HepG2 (cell line): ENCODE measurements at regions not wholly inside any gene's neighbourhood (a gene's known extent, or its start where the extent isn't known, plus 50 kb on each side); places are given as distances from the start of the nearest gene placed in this dataset.
A peak's percentile ranks its signal among the peaks of the same experiment; 100 is the strongest.

ENCODE experiments used
- CERS6 ChIP-seq: sonication (generic); formaldehyde crosslinking; IDR thresholded peaks from 2 replicates; pipeline ENCODE4 v1.5.0; 2020; ENCODE audit warnings: missing genetic modification reagents
- FOXJ3 ChIP-seq: sonication (generic); formaldehyde crosslinking; IDR thresholded peaks from 2 replicates; pipeline ENCODE4 v1.4.0; 2020; ENCODE audit warnings: missing genetic modification reagents, mild to moderate bottlenecking, borderline replicate concordance
- HNF4G ChIP-seq, 2 experiments: sonication (generic) in 1 of 2; formaldehyde crosslinking in 1 of 2; IDR thresholded peaks; 2 replicates each; pipeline versions ENCODE4 v1.4.0 to v1.6.1; 2011 to 2020; ENCODE audit warnings: borderline replicate concordance in 2 of 2, low read depth in 2 of 2, mild to moderate bottlenecking in 2 of 2, low read length in 1 of 2, missing genetic modification reagents in 1 of 2, moderate library complexity in 1 of 2
- KDM4B ChIP-seq: sonication (generic); formaldehyde crosslinking; IDR thresholded peaks from 2 replicates; pipeline ENCODE4 v1.4.0; 2020; ENCODE audit warnings: missing genetic modification reagents
- MEF2D ChIP-seq: sonication (generic); formaldehyde crosslinking; IDR thresholded peaks from 2 replicates; pipeline ENCODE4 v1.5.1; 2020; ENCODE audit warnings: mild to moderate bottlenecking, missing genetic modification reagents
- MTF1 ChIP-seq: sonication (generic); formaldehyde crosslinking; IDR thresholded peaks from 2 replicates; pipeline ENCODE4 v1.5.0; 2020; ENCODE audit warnings: missing genetic modification reagents
- MZF1 ChIP-seq: sonication (generic); formaldehyde crosslinking; IDR thresholded peaks from 2 replicates; pipeline ENCODE4 v1.8.1; 2023; ENCODE audit warnings: mild to moderate bottlenecking, missing genetic modification reagents, borderline replicate concordance
- PAXIP1 ChIP-seq: sonication (generic); formaldehyde crosslinking; conservative IDR thresholded peaks from 2 replicates; pipeline ENCODE4 v1.4.0; 2020; ENCODE audit warnings: mild to moderate bottlenecking, missing genetic modification reagents, moderate library complexity
- PBX3 ChIP-seq: sonication (generic); formaldehyde crosslinking; IDR thresholded peaks from 2 replicates; pipeline ENCODE4 v1.8.1; 2023; ENCODE audit warnings: missing genetic modification reagents, inconsistent platforms, borderline replicate concordance
- PHB2 ChIP-seq: fragments of 450-650 bp; IDR thresholded peaks from 2 replicates; pipeline ENCODE4 v1.6.1; 2018; ENCODE audit not compliant: partially characterized antibody
- POLR2G ChIP-seq: fragments of 200-400 bp; formaldehyde crosslinking; IDR thresholded peaks from 2 replicates; pipeline ENCODE4 v1.6.1; 2018; ENCODE audit warnings: mild to moderate bottlenecking, low read depth, low read length, moderate library complexity
- RXRB ChIP-seq: IDR thresholded peaks from 2 replicates; pipeline ENCODE4 v1.6.1; 2016; ENCODE audit warnings: borderline replicate concordance, missing genetic modification reagents, missing compliant biosample characterization
- SCMH1 ChIP-seq: sonication (generic); formaldehyde crosslinking; IDR thresholded peaks from 2 replicates; pipeline ENCODE4 v1.9.0; 2021; ENCODE audit warnings: missing genetic modification reagents, mild to moderate bottlenecking, borderline replicate concordance
- SKI ChIP-seq: fragments of 450-650 bp; IDR thresholded peaks from one replicate; pipeline ENCODE4 v1.6.1; 2018; ENCODE audit warnings: mild to moderate bottlenecking; ENCODE audit not compliant: partially characterized antibody
- TBP ChIP-seq: sonication (generic); formaldehyde crosslinking; IDR thresholded peaks from 2 replicates; pipeline ENCODE4 v1.5.0; 2020; ENCODE audit warnings: missing genetic modification reagents
- XRCC5 ChIP-seq: fragments of 200-400 bp; formaldehyde crosslinking; optimal IDR thresholded peaks from 2 replicates; pipeline ENCODE3; 2017; ENCODE audit warnings: mild to moderate bottlenecking, low read length
- ZBTB43 ChIP-seq: sonication (generic); formaldehyde crosslinking; conservative IDR thresholded peaks from 2 replicates; pipeline ENCODE4 v1.4.0; 2020; ENCODE audit warnings: missing genetic modification reagents
- ZEB1 ChIP-seq: IDR thresholded peaks from 2 replicates; pipeline ENCODE4 v1.6.1; 2012; ENCODE audit warnings: mild to moderate bottlenecking, low read depth, inconsistent platforms; ENCODE audit not compliant: insufficient replicate concordance
- TF ChIP-seq, protein P1 (sequence below): sonication (generic); formaldehyde crosslinking; IDR thresholded peaks from 2 replicates; pipeline ENCODE4 v1.8.1; 2023; ENCODE audit warnings: missing genetic modification reagents, mild to moderate bottlenecking, borderline replicate concordance
- TF ChIP-seq, protein P2 (sequence below): sonication (generic); formaldehyde crosslinking; IDR thresholded peaks from 2 replicates; pipeline ENCODE4 v1.5.0; 2020; ENCODE audit warnings: missing genetic modification reagents

GRCh38 chr2:100742277-100743254 lies 77.4 kb upstream of the NPAS2 start (continued):
- TF ChIP-seq ZEB1 = no peak
- TF ChIP-seq RXRB (CRISPR knock-in tag) = peak; percentile 54; the same call in 1 of the 2 replicates
- TF ChIP-seq PAXIP1 (CRISPR knock-in tag) = no peak; the same call in 1 of the 2 replicates
- TF ChIP-seq ZBTB43 (CRISPR knock-in tag) = peak; percentile 88
- no peak for TF ChIP-seq MZF1 (CRISPR knock-in tag)
- TF ChIP-seq PHB2 = no peak
- TF ChIP-seq SCMH1 (CRISPR knock-in tag) = no peak
- TF ChIP-seq XRCC5 = no peak
- TF ChIP-seq FOXJ3 (CRISPR knock-in tag) = 0 out of 2 replicates have a peak, but pooled peaks have one; percentile 68
- TF ChIP-seq MEF2D (CRISPR knock-in tag) = no peak
- TF ChIP-seq SKI = peak; percentile 86
- no peak for TF ChIP-seq PBX3
- TF ChIP-seq MTF1 (CRISPR knock-in tag) = no peak
- no peak for TF ChIP-seq CERS6 (CRISPR knock-in tag)
- TF ChIP-seq TBP (CRISPR knock-in tag) = no peak
- peak; percentile 26; the same call in 1 of the 2 replicates for TF ChIP-seq HNF4G (IDR thresholded peaks at IDR 0.05; ENCODE audit: borderline replicate concordance, low read depth, low read length)
- no peak; the same call in 1 of the 2 replicates for TF ChIP-seq HNF4G (CRISPR knock-in tag; IDR thresholded peaks at IDR 0.05; ENCODE audit: borderline replicate concordance, low read depth)
- no peak; the same call in 1 of the 2 replicates for TF ChIP-seq KDM4B (CRISPR knock-in tag)
- TF ChIP-seq, protein P1, sequence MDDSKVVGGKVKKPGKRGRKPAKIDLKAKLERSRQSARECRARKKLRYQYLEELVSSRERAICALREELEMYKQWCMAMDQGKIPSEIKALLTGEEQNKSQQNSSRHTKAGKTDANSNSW (CRISPR knock-in tag) = no peak
- TF ChIP-seq, protein P2, sequence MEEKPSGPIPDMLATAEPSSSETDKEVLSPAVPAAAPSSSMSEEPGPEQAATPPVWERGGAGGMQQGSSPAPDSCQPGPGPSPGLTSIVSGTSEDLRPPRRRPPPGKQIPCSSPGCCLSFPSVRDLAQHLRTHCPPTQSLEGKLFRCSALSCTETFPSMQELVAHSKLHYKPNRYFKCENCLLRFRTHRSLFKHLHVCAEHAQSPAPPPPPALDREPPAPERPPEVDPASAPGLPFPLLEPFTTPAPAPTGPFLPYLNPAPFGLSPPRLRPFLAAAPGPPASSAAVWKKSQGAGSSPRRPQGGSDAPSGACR = no peak
- TF ChIP-seq POLR2G = no peak
